ENCODE measurements at regions not wholly inside any gene's neighbourhood (a gene's known extent, or its start where the extent isn't known, plus 50 kb on each side); places are given as distances from the start of the nearest gene placed in this dataset.
"Not testable (repeated sequence)": the region's sequence is repeated elsewhere in the genome, so short reads cannot be mapped to it uniquely, and the experiment has no call there.

GRCh38 chr14:71399057-71399487 is 491.8 kb downstream of the PCNX1 start:
- ATAC-seq (peak in 3 of 4 donors; percentile 33 to 40 (median 35)), DNase-seq (no peak)
- Histone ChIP-seq H3K27ac (peak overlapping the region in 2 of 3 donors; percentile 3 to 15), H3K4me1 (peaks cover 0 to 23% (median 6%) of the 10 kb centered on the region in 4 donors), H3K36me3 (no peaks in the 10 kb centered on the region), H3K9me3 (no peaks in the 10 kb centered on the region), H3K27me3 (no peaks in the 10 kb centered on the region), H3K4me3 (no peak overlapping the region)
- TF ChIP-seq CTCF (IDR thresholded peaks at IDR 0.05), result no peak
- TF ChIP-seq POLR2A (IDR thresholded peaks at IDR 0.05), result peak; percentile 51
- intact Hi-C loops (cut with DNase I), result no loop called here
- WGBS (ENCODE audit: insufficient coverage, low coverage, low lambda C conversion rate, missing lambda C conversion rate), result 60% methylated on average over 3 of the region's 3 CpGs

GRCh38 chr14:71400871-71401321 is 493.6 kb downstream of the PCNX1 start:
- no peaks in the 10 kb centered on the region for H3K27me3 ChIP-seq
- intact Hi-C loops (cut with DNase I), result no loop called here
- H3K4me1 ChIP-seq, result peaks cover 0 to 13% (median 6%) of the 10 kb centered on the region in 4 donors
- WGBS (ENCODE audit: insufficient coverage, low coverage, low lambda C conversion rate, missing lambda C conversion rate), result 57% methylated on average over 3 of the region's 3 CpGs
- H3K9me3 ChIP-seq, result no peaks in the 10 kb centered on the region
- no peak overlapping the region for H3K27ac ChIP-seq
- DNase-seq (no peak), ATAC-seq (no peak)
- H3K36me3 ChIP-seq, result no peaks in the 10 kb centered on the region
- H3K4me3 ChIP-seq, result no peak overlapping the region
- TF ChIP-seq CTCF (IDR thresholded peaks at IDR 0.05) (no peak), POLR2A (IDR thresholded peaks at IDR 0.05) (no peak)

GRCh38 chr14:71402415-71402814 is 495.2 kb downstream of the PCNX1 start:
- H3K27me3 ChIP-seq; intact Hi-C loops (cut with DNase I); H3K36me3 ChIP-seq; DNase-seq; H3K4me3 ChIP-seq; H3K9me3 ChIP-seq; ATAC-seq; H3K4me1 ChIP-seq; H3K27ac ChIP-seq: not testable (repeated sequence)
- 100% methylated on average over 3 of the region's 3 CpGs for WGBS (ENCODE audit: insufficient coverage, low coverage, low lambda C conversion rate, missing lambda C conversion rate)

- no peak overlapping the region for H3K27ac ChIP-seq
- intact Hi-C loops (cut with DNase I), result no loop called here
- ATAC-seq, result peak; percentile 84 to 90 (median 85)
- TF ChIP-seq CTCF (IDR thresholded peaks at IDR 0.05) (peak; percentile 16 to 33 (median 24)), POLR2A (IDR thresholded peaks at IDR 0.05) (no peak)
- DNase-seq, result no peak
- no peaks in the 10 kb centered on the region for H3K36me3 ChIP-seq
- no peak overlapping the region for H3K4me3 ChIP-seq
- H3K4me1 ChIP-seq, result no peaks in the 10 kb centered on the region
- no peaks in the 10 kb centered on the region for H3K9me3 ChIP-seq
- H3K27me3 ChIP-seq, result no peaks in the 10 kb centered on the region
Measured at GRCh38 chr14:71403656-71404055, 496.4 kb downstream of the PCNX1 start.

- Histone ChIP-seq H3K27me3 (no peaks in the 10 kb centered on the region), H3K4me3 (no peak overlapping the region), H3K36me3 (no peaks in the 10 kb centered on the region), H3K4me1 (peaks cover 0 to 2% (median 0%) of the 10 kb centered on the region in 4 donors), H3K27ac (no peak overlapping the region), H3K9me3 (no peaks in the 10 kb centered on the region)
- 96% methylated on average over 4 of the region's 4 CpGs for WGBS (ENCODE audit: insufficient coverage, low coverage, low lambda C conversion rate, missing lambda C conversion rate)
- DNase-seq (no peak), ATAC-seq (no peak)
- intact Hi-C loops (cut with DNase I), result no loop called here
- TF ChIP-seq POLR2A (IDR thresholded peaks at IDR 0.05), result no peak
- no peak for TF ChIP-seq CTCF (IDR thresholded peaks at IDR 0.05)
Measured at GRCh38 chr14:71405676-71406075, 498.4 kb downstream of the PCNX1 start.

All from right lobe of liver (tissue), 6 donors.